Gastroesophageal sphincter (tissue), 3 donors: ENCODE measurements at regions not wholly inside any gene's neighbourhood (a gene's known extent, or its start where the extent isn't known, plus 50 kb on each side); places are given as distances from the start of the nearest gene placed in this dataset.

Experiments used
- EP300 ChIP-seq: sonication (generic); formaldehyde crosslinking; IDR thresholded peaks from one replicate; pipeline ENCODE4 v1.6.1; 2017; ENCODE audit warnings: antibody characterized with exemption, mild to moderate bottlenecking
- POLR2A ChIP-seq, 2 donors: fragments of 450-650 bp; IDR thresholded peaks; one replicate each; pipeline ENCODE4 v1.6.1; 2017; ENCODE audit warnings: antibody characterized with exemption in 2 of 2, mild to moderate bottlenecking in 2 of 2, moderate library complexity in 1 of 2
- TF ChIP-seq, protein P1 (sequence below), 4 experiments: fragments of 200-600 bp in 2 of 4; fragments of 450-650 bp in 2 of 4; sonication (generic) in 1 of 4; IDR thresholded peaks; one replicate each; pipeline ENCODE4 v1.5.1; 2017 to 2019; ENCODE audit warnings: antibody characterized with exemption in 4 of 4, mild to moderate bottlenecking in 2 of 4, moderate library complexity in 2 of 4

DNA sequence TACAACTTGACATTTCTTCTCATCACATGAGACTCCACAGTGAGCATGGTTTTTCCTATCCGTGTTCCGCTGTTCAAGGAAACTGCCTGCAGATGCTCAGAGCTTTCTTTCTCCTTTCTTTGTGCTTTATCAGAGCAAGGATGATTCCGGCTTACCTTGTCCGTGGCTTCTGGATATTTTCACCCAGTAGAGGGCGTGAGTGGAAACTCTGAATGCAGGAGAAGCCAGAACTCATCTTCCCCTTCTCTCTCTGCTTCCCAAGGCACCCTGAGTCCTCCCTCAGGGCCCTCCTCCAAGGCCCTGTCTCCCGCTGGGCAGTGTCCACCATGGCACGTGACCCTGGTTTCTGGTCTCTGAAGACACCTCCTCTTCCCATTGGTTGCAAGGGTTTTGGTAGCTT lies 721.1 kb upstream of the RBFOX1 start:
- TF ChIP-seq POLR2A (IDR thresholded peaks at IDR 0.05), result no peak
- TF ChIP-seq, protein P1, sequence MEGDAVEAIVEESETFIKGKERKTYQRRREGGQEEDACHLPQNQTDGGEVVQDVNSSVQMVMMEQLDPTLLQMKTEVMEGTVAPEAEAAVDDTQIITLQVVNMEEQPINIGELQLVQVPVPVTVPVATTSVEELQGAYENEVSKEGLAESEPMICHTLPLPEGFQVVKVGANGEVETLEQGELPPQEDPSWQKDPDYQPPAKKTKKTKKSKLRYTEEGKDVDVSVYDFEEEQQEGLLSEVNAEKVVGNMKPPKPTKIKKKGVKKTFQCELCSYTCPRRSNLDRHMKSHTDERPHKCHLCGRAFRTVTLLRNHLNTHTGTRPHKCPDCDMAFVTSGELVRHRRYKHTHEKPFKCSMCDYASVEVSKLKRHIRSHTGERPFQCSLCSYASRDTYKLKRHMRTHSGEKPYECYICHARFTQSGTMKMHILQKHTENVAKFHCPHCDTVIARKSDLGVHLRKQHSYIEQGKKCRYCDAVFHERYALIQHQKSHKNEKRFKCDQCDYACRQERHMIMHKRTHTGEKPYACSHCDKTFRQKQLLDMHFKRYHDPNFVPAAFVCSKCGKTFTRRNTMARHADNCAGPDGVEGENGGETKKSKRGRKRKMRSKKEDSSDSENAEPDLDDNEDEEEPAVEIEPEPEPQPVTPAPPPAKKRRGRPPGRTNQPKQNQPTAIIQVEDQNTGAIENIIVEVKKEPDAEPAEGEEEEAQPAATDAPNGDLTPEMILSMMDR (IDR thresholded peaks at IDR 0.05), result no peak
- no peak for TF ChIP-seq EP300
